ENCODE measurements at regions not wholly inside any gene's neighbourhood (a gene's known extent, or its start where the extent isn't known, plus 50 kb on each side); places are given as distances from the start of the nearest gene placed in this dataset.

GRCh38 chr2:234638966-234639365, 142.1 kb upstream of the ARL4C start (continued):
- no peak for TF ChIP-seq USF2 (CRISPR knock-in tag; IDR thresholded peaks at IDR 0.05)

GRCh38 chr2:234635284-234635683, 138.4 kb upstream of the ARL4C start:
- Mint-ChIP-seq H3K4me3 (no peak overlapping the region), H3K9me3 (peaks cover 33% of the 10 kb centered on the region), H3K27ac (no peak overlapping the region), H3K27me3 (ENCODE audit: low read depth) (no peaks in the 10 kb centered on the region; the same call in 1 of the 2 replicates), H3K4me1 (peaks cover 52% of the 10 kb centered on the region), H3K36me3 (peaks cover 34% of the 10 kb centered on the region)
- no peak for ATAC-seq
- POLR2A ChIA-PET: no interaction called here
- CTCF ChIA-PET: interaction anchor here (1.5 kb wide), 1 partner anchor 90 kb away, joined by 3 read pairs; no protein-coding TSS in a partner anchor
- DNase-seq (ENCODE audit: low spot score): no peak
- TF ChIP-seq EMX1 (CRISPR knock-in tag; IDR thresholded peaks at IDR 0.05): no peak
- TF ChIP-seq IRF1 (CRISPR knock-in tag; IDR thresholded peaks at IDR 0.05): no peak
- no peak for TF ChIP-seq ATF1 (CRISPR knock-in tag; IDR thresholded peaks at IDR 0.05)
- TF ChIP-seq MYBL2 (CRISPR knock-in tag; IDR thresholded peaks at IDR 0.05): no peak
- no peak for TF ChIP-seq ZBTB21 (CRISPR knock-in tag; IDR thresholded peaks at IDR 0.05; ENCODE audit: borderline replicate concordance)
- TF ChIP-seq NFATC4 (CRISPR knock-in tag; IDR thresholded peaks at IDR 0.05): no peak
- no peak for TF ChIP-seq NR3C1 (CRISPR knock-in tag; conservative IDR thresholded peaks at IDR 0.05; ENCODE audit: low read depth)
- TF ChIP-seq ZNF263 (CRISPR knock-in tag; IDR thresholded peaks at IDR 0.05; ENCODE audit: low read depth): no peak
- TF ChIP-seq NR1H2 (CRISPR knock-in tag; IDR thresholded peaks at IDR 0.05): no peak
- no peak for TF ChIP-seq JUN (CRISPR knock-in tag; IDR thresholded peaks at IDR 0.05)
- TF ChIP-seq FOXP4 (CRISPR knock-in tag; IDR thresholded peaks at IDR 0.05): no peak
- no peak for TF ChIP-seq GABPB1 (CRISPR knock-in tag; IDR thresholded peaks at IDR 0.05)
- no peak for TF ChIP-seq ZNF232 (CRISPR knock-in tag; IDR thresholded peaks at IDR 0.05)
- TF ChIP-seq USF2 (CRISPR knock-in tag; IDR thresholded peaks at IDR 0.05): no peak
- TF ChIP-seq CBFB (CRISPR knock-in tag; IDR thresholded peaks at IDR 0.05; ENCODE audit: low read depth): no peak
- TF ChIP-seq GRHL2 (CRISPR knock-in tag; IDR thresholded peaks at IDR 0.05; ENCODE audit: insufficient replicate concordance, severe bottlenecking): no peak
- no peak for TF ChIP-seq ZNF281 (CRISPR knock-in tag; IDR thresholded peaks at IDR 0.05)
- TF ChIP-seq TCF7 (CRISPR knock-in tag; IDR thresholded peaks at IDR 0.05; ENCODE audit: low read depth): no peak
- TF ChIP-seq SMAD3 (CRISPR knock-in tag; IDR thresholded peaks at IDR 0.05; ENCODE audit: borderline replicate concordance): no peak
- TF ChIP-seq HMGA2 (CRISPR knock-in tag; IDR thresholded peaks at IDR 0.05): no peak

Measured in WTC11 (cell line).